ENCODE measurements at regions not wholly inside any gene's neighbourhood (a gene's known extent, or its start where the extent isn't known, plus 50 kb on each side); places are given as distances from the start of the nearest gene placed in this dataset.
"Not testable (repeated sequence)": the region's sequence is repeated elsewhere in the genome, so short reads cannot be mapped to it uniquely, and the experiment has no call there.

DNA sequence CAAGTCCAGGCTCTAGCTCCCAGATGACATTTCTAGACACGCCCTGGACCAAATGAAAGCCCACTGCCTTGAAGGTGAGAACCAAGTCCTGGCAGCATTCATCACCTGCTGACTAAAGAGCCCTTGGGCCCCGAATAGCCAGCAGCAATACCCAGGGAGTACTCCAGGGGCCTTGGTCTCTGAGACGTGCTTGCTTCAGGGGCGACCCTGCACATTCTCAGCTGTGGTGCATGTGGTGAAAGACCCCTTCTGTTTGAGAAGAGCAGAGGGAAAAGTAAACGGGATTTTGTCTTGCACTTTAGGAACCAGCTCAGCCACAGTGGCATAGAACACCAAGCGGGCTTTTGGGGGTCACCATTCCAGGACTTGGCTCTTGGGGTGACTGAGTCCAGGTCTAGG, 260.5 kb upstream of the MYT1L start:
- no peak for DNase-seq (ENCODE audit: low read depth)

DNA sequence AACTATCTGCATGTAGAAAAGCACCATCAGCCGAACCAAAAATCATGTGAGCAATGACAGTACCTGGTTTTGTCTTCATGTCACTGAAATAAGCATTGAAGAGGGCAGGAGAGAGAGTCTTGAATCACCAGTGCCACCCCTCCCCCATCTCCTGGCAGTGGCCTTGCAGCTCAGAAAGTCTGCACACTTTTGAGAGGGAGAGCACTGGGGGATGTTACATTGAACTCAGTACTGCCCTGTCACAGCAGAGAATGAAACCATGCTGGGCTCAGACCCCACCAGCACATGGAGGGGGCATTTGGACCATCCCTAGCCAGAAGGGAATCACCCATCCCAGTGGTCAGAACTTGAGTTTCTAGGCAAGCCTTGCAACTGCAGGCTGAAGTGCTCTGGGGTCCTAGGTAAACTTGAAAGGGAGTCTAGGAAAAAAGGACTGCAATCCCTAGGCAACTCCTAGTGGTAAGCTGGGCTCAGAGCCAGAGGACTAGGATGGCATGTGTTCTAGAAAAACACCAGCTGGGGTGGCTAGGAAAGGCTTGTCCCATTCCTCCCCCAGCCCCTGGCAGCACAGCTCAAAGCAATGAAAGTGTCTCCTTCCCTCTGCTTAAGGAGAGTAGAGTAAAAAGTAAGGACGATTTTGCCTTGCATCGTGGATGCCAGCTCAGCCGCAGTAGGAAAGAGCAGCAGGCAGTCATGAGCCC, 259.9 kb upstream of the MYT1L start:
- DNase-seq (ENCODE audit: low read depth): no peak

DNA sequence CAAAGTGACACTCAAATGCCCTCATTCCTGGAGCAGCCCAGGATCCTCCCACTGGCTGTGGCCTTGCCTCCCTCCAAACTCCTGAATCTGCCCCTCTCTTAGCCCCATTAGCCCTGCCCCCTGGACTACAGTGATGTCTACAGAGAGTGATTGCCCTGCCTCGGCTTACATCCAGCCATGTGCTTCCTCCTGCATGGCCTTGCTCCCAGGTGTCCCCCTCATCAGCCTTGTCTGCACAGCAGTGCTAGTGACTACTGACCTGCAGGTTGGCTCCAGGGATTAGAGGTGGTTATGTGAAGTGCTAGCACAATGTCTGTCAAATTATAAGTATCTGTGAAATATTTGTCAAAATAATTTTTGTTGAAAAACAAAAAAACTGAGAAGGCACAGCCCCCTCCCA, 259.1 kb upstream of the MYT1L start:
- DNase-seq (ENCODE audit: low read depth): no peak

DNA sequence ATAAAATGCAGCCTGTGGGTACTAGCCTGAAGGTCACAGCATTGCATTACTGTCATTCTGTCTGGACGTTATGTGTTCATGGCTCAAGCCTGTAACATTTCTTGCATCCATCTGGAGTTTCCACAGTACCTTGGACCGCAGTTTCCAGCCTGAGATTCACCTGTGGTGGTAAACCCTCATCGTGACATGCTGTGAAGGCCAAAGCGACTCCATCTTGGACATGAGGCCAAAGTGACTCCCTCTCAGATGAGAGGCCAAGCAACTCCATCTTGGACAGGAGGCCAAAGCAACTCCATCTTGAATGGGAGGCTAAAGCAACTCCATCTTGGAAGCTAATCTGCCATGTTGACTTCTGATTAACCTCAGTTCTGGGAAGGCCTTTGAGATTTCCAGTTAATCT, 257.7 kb upstream of the MYT1L start:
- no peak for DNase-seq (ENCODE audit: low read depth)

DNA sequence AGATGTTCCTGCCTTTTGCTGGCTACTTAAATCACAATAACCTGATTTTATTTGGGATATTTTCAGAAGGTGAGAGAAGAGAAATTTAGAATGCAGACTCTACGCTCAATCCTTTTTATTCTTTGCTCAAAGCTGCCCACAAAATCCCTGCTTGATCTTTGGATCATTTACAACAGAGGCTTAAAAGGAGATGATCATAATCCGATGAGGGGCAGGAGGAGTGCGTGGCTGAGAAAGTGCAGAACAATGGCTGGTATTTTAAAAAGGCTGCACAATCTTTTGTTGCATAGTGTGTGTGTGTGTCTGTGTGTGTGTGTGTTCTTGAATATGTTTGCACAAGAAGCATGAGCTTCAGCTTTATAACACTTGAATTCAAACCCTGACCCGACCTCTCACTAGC, 256.3 kb upstream of the MYT1L start:
- no peak for DNase-seq (ENCODE audit: low read depth)

DNA sequence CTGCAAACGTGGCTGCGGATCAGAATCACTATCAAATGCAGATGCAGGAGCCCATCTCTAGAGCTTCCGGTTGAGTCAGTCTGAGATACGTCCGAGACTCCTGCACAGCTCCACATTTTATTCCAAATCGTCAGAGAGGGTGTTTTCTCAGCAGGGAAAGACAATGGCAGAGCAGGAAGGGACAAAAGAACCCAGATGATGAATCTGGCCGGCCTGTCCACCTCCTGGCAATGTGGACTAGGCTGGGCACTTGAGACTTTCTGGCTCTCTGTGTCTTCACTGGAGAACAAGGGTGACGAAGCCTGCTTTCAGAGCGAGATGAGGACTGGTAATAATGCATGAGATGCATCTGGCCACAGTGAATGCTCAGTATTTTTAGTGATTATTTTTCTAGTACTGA, 255.9 kb upstream of the MYT1L start:
- DNase-seq (ENCODE audit: low read depth): no peak

DNA sequence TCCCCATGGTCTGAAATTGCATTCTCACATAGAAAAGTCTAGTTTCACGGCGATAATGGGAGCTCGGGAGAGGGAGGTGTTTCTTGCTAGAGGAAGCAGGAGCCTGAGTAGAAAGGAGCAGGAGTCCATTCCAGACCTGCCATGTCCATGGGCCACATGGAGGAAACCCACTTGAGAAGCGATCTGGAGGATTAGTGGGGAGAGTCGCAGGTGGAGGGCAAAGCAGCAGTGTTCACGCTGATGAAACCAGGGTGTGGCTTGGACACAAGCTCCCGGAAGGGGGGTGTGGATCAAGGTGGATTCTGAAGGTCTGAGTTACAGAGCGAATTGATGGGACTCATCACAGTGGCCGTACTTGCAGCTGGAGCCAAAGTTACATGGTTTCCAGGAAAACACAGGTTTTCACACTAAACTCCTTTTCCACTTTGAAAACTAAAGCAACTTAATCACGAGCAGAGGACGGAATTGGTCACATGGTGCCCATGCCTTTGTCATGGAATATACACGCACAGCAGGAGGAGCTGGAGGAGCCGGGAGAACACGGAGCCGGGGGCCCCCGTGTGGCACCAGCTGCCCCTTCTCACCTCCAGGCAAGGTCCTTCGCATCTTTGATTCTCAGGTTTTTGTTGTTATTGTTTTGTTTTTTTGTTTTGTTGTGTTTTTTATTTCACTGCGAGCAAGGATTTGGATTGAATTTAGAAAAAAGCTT, 255.1 kb upstream of the MYT1L start:
- DNase-seq (ENCODE audit: low read depth): no peak

DNA sequence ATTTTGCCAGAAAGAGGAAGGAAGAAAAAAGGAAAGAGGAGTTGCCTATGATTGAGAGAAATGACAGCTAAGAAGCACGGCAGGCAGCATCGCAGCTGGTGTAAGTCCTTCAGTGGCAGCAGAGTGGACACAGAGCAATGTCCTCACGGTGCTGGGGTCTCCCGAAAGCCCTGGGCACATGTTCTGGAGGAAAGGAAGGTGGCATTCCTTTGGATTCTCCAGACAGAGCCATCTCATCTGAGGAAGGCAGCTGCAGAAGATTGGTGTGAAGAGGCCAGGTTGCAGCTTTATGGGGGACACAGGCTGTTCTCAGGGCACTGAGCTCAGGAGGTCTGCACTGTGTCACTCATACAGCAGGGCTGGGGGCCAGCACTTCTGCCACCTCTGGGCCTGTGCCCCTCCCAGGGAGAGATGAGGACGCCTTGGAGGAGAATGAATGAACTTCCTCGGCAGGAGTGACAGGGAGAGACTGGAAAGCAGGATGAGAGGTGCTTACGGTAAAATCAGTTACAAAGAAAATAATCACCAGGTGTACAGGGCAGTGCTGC, 252.0 kb upstream of the MYT1L start:
- no peak for DNase-seq (ENCODE audit: low read depth)

DNA sequence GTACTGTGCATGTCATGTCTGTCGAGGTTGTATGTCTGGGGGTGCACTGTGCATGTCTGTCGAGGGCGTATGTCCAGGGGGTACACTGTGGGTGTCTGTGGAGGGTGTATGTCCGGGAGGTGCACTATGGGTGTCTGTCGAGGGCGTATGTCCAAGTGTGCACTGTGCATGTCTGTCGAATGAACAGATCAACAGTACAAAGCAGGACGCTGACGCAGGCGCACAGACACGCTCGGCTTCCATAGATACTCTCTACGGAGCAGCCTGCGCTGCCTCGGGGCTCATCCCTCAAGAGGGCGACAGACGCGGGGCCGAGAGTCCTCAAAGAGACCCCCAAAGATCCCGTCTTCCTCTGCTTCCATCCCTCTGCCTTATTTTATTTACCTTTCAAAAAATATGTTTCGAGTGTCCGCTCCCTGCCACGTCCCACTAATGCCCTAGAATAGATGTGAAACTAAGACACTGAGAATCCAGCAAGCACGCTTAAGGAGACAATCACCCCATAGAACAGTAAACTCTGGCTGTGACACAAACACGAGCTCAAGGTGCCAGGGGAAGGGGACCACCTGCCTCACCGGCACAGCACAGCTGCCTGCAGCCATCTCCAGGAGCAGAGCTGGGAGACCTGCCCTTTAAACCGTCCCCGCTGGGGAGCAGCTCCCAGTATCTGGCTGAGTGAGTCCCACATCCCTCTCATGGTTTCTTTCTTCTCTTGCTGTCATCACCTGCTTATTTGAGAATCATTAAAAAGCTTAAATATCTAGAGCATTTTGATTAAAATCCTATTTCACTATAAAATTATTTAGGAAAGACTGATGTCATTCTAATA, 250.5 kb upstream of the MYT1L start:
- no peak for DNase-seq (ENCODE audit: low read depth)

DNA sequence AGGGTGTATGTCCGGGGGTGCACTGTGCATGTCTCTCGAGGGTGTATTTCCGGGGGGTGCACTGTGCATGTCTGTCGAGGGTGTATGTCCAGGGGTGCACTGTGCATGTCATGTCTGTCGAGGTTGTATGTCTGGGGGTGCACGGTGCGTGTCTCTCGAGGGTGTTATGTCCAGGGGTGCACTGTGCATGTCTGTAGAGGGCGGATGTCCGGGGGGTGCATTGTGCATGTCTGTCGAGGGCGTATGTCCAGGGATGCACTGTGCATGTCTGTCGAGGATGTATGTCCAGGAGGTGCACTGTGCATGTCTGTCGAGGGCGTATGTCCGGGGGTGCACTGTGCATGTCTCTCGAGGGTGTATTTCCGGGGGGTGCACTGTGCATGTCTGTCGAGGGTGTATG, 249.8 kb upstream of the MYT1L start:
- not testable (repeated sequence) for DNase-seq (ENCODE audit: low read depth)

DNA sequence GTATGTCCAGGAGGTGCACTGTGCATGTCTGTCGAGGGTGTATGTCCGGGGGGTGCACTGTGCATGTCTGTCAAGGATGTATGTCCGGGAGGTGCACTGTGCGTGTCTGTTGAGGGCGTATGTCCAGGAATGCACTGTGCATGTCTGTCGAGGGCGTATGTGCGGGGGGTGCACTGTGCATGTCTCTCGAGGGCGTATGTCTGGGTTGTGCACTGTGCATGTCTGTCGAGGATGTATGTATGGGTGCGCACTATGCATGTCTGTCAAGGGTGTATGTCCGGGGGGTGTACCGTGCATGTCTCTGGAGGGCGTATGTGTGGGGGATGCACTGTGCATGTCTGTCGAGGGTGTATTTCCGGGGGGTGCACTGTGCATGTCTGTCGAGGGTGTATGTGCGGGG, 249.3 kb upstream of the MYT1L start:
- DNase-seq (ENCODE audit: low read depth): no peak

DNA sequence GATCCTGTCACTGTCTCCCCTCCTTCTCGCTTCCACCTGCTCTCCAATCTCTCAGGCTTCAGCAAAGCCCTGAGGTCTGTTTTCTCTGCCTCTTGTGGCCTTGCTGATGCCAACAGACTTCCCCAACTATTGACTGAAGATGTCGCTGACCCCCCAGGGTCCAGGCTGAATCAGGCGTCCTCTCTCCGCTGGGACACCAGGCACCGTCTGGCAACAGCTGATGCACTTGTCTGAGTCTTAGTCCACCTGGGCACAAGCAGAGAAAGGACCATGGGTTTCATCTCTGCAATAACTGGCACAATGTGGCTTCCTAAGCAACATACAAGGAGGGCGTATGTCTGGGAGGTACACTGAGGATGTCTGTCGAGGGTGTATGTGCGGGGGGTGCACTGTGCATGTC, 248.7 kb upstream of the MYT1L start:
- DNase-seq (ENCODE audit: low read depth): no peak

DNA sequence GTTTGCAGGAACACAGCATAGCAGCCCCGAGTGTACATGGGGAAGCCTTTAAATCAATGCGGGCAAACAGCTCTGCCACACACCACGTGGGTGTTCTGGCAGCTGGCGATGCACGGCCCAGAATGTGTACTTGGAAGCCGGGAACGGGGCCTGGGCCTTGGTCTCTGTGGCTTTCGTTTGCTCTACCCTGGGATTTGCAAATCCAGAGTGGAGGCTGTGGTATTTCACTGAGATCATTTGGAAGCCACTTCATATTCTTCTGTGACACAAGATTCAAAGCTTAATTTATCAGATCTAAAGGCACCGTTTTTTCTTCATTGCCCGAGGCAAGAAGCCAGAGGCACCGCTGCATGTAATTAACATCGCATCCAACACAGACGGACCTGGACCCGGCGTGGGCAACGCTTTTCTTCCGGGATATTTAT, 246.3 kb upstream of the MYT1L start:
- DNase-seq (ENCODE audit: low read depth): no peak

DNA sequence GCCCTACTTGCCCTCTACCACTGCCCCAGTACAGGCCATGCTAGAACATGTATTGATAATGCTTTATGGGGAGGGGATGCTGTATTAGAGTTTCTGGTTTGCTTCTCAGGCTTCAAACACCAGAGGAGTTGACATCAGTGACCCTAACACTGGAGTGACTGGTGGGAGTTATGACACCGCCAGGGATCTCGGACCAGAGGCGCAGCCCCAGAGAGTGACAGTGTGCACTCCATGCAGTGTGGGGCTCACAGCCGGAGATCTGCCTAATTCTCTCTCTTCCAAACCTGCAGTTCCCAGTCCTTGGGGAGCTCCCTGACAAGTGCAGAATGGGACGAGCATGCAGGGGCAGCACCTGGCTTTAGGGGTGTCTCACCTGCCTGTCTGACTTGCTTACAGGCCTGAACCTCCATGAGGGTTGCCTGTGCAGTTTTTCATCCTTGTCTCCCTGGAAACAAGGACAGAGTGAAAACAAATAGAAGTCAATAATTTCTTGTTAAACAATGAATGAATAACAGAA, 244.9 kb upstream of the MYT1L start:
- DNase-seq (ENCODE audit: low read depth): no peak

DNA sequence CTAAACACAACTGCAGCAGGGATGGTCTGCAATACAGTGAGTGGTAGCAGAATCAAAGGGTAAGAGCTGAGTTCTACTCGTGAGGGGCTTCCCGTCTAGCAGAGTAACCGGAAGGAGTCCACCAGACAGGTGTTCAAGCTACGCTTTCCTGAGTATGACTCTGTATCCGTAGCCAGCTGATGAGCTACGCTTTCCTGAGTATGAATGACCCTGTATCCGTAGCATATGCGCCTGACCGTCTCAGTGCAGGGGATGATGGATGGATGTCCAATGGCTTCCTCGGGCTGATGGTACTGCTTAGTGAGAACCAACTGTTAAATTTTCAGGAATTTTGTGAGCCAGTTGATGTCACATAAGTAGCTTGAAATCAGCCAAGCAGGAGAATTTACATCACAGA, 244.1 kb upstream of the MYT1L start:
- no peak for DNase-seq (ENCODE audit: low read depth)

DNA sequence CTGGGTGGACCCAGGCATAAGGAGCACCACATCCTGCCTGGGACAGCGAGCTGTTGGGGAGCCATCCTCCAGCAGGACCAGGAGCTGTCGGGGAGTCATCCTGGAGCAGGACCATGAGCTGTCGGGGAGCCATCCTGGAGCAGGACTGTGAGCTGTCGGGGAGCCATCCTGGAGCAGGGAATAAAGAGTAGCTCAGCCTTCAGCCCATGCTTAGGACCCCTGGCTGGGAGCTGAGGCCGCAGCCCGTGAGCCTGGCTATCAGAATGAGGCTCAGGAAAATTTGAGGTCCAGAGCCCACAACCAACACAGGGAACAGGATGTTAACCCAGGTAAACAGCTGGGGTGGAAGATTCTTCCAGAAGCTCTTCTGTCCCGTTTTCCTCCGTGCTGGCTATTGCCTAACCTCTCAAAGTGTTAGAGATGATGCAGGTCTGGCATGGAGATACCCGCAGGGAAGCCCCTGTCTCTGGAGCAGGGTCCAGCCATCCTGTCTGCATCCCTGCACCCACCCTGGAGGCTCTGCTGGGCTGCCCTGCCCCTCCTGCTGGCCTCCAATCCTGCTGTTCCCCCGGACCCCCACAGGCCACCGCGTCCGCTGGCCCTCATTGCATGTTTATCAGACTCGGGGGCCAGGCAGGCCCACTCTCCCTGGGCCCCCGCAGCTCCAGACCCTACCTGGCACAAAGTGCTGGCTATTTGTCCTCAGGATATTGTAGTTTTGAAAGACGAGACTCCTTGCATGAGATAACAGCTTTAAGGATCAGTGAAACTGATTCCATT, 243.5 kb upstream of the MYT1L start:
- no peak for DNase-seq (ENCODE audit: low read depth)

DNA sequence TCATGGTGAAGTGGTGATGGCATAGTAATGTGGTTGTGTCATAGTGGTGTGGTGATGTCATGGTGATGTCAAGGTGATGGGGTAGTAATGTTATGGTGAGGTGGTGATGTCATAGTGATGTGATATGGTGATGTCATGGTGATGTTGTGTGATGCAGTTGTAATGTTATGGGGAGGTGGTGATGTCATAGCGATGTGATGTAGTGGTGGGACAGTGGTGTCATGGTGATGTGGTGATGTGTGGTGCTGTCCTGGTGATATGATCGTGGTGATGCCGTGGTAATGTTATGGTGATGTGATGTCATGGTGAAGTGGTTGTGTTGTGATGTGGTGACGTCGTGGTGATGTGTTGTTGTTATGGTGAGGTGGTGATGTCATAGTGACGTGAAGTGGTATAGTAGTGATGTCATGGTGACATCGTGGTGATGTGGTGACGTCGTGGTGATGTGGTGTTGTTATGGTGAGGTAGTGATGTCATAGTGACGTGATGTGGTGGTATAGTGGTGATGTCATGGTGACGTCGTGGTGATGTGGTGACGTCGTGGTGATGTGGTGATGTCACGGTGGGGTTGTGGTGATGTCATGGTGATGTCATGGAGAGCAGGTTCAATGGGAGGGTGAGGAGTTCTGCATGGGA, 242.7 kb upstream of the MYT1L start:
- no peak for DNase-seq (ENCODE audit: low read depth)

DNA sequence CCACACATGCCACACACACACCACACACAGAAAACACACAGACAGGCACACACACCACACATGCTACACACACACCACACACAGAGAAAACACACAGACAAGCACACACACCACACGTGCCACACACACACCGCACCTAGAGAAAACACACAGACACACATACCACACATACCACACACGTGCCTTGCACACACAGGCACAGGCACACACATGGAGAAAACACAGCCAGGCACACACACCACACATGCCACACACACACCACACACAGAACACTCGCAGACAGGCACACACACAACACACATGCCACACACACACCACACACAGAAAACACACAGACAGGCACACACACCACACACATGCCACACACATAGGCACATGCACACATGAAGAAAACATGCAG, 242.1 kb upstream of the MYT1L start:
- no peak for DNase-seq (ENCODE audit: low read depth)

DNA sequence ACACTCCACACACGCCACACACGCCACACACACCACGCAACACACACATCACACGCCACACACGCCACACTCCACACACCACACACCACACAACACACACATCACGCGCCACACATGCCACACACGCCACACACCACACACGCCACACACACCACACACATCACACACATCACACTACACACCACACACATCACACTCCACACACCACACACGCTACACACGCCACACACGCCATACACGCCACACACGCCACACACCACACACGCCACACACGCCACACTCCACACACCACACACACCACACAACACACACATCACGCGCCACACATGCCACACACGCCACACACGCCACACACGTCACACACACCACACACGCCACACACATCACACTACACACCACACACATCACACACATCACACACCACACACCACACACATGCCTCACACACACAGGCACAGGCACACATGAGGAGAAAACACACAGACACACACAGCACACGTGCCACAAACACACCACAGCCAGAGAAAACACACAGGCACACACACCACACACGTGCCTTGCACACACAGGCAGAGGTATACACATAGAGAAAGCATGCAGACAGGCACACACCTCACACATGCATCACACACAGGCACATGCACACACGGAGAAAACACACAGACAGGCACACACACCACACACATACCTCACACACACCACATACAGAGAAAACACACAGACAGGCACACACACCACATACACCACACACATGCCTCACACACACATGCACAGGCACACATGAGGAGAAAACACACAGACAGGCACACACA, 241.5 kb upstream of the MYT1L start:
- DNase-seq (ENCODE audit: low read depth): no peak
